HG03558 (cell line): ENCODE measurements at regions not wholly inside any gene's neighbourhood (a gene's known extent, or its start where the extent isn't known, plus 50 kb on each side); places are given as distances from the start of the nearest gene placed in this dataset.

Experiments used
- ATAC-seq: cut with Tn5 transposase; IDR thresholded peaks from one replicate; pipeline ENCODE4 v1.9.1; 2021; ENCODE audit warnings: moderate number of reproducible peaks; ENCODE audit not compliant: unreplicated experiment; ENCODE audit errors: extremely low read depth

DNA sequence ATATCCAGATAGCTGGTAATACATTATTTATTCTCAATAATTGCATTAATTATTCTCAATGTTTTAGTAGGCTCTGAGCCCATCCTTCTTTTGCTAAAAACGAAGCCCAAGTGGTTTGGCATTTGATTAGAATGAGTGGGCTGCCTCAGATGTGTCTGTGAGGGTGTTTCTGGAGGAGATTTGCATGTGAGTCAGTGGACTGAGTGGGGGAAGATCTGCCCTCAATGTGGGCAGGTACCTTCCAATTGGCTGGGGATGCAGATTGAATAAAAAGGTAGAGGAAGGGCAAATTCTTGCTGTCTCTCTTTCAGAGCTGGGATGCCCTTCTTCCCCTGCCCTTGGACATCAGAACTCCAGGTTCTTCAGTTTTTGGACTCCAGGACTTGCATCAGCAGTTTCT, 290.6 kb upstream of the SMIM30 start:
- ATAC-seq: no peak

DNA sequence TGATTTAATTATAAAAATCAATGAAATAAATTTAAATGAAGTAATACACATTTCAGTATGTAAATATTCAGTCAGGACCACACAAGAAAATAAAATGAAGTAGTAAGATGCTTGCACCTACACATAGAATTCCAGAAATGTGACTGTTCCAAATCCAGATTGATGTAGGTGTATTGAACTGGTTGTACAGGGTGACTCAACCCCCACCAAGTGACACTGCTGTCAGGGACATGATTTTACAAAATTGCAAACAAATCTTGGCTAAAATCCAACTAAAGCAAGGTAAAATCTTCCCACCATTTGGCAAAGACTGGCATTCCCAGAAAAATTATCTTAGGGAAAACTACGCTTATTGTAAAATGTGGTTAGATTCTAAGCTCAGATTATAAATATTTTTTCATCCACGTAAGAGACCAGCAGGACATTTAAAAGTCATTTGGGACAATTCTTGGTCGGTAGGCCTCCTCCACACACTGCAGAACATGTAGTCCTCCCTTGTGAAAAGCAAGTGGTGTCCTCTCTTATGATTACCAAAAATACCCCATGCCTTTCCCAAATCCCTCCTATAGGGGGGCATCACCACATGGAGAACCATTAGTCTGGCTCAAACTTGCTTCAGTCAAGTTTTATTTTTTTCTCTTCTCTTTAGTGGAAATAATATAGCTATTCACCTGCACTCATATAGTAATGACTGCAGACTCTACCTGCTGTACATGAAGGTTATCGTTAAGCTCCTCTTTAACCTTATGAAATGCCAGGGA, 287.1 kb upstream of the SMIM30 start:
- no peak for ATAC-seq

DNA sequence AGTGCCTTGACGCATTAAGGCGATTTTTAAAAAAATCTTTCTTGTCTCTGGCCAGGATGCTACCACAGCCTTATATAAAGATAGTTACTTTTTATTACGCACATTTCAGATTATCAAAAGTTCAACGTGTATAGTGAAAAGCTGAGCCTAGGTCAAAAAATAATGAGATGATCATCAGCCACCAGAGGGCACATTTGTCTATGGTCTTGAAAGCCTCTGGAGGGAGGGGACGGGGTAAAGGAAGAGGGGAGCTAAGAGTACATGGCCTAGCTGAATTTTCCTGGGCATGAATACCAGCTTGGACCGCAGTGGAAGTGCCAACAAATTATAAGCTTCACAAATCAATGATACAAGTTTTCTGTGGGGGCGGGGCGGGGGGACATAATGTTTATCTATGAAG, 285.9 kb upstream of the SMIM30 start:
- no peak for ATAC-seq

DNA sequence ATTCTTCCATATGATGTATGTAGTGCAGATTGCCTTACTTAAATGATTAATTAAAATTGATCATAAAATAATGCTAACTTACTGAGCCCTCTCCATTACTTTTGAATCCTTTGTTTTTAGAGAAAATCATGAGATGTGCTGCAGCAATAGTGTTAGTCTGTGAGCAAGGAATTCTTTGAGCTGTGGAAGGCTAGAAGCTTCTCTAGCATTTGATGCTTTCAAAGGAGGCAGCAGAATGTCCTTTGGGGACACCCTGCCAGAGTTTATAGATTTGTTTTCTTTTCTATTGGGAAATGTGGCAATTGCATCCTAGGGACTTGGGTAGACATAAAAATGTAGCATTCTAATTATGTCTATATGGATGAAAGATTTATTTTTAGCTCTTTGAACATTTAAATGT, 284.1 kb upstream of the SMIM30 start:
- no peak for ATAC-seq

DNA sequence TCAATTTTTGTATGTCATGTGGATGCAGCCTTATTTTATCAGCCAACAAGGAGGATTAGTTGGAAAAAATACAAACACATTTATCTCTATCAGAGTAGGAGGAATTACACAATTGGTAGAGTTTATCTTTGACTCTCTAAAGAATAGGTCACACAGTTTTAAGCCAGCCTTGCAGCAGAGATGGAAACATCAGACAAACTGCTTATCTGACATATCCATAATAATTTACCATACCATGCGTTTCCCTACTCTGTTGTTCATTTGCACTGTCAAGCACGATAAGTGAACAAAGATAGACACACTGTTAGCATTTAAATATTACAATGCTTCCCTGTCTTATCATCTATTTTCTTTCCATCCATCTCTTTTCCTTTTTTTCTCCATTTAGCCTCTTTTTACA, 283.7 kb upstream of the SMIM30 start:
- ATAC-seq: no peak

DNA sequence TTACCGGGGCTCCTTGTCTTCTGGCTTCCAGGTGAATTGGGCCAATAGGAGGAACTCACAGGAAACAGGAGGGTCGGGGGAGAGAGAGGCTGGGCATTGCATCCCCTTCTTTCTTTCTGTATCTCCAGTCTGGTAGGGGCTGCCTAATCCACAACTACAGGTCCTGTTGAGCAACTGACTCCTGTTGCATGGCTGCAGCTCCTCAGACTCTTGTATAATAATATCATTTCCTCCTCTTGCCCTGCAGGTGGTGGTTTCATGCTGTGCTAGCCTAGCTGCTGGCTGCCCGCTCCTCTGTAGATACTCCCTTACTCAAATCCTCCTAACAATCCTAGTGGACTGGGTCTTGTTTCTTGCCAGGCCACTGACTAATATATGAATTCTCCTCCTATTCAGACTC, 276.5 kb upstream of the SMIM30 start:
- no peak for ATAC-seq

DNA sequence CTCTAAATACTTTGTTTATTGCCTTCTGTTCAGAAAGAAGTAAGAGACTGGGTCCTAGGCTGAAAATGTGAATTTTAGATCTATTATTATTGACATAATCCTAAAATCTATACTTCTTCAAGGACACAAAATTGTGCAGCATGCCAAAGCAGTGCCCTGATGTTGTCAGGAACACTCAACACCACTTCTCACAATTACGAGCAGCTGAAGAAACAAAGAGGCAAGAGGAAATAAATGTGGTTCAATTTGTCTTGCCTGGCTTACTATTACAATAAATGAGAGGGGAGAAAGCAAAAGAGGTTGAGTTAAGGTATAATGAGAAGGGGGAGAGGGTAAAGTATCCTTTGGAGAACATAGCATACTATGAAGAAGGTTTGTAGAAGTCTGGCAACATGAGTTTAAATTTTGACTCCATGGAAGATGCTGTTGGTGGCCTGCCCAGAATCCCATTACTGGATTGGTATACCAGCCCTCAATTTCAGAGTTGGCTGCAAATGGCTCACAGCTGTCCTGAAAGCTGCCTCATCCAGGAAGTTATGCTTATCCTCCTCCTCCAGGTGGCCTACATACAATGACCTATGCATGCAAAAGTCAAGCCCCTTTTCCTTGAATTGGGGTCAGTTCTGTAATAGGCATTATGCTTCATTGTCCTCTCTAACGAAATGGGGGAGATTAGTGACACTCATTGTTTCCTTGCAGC, 274.6 kb upstream of the SMIM30 start:
- no peak for ATAC-seq

DNA sequence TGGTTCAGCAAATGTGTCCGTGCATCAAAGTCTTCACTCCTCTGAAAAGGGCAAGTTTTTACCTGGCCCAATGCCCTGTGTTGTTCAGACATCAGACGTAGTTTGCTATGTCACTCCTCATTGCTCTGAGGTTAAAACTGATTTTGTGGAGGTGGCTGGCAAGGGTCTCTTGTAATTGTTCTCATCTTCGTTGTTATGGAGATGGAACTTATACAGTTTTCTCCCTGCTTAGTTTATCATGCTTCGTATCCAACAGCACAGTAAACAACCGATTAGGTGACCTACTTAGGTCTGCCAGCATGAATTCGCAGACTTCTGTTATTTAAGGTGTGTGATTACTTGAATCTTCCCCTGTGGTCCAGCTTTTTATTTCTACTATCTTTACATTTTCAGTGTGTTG, 274.1 kb upstream of the SMIM30 start:
- no peak for ATAC-seq

DNA sequence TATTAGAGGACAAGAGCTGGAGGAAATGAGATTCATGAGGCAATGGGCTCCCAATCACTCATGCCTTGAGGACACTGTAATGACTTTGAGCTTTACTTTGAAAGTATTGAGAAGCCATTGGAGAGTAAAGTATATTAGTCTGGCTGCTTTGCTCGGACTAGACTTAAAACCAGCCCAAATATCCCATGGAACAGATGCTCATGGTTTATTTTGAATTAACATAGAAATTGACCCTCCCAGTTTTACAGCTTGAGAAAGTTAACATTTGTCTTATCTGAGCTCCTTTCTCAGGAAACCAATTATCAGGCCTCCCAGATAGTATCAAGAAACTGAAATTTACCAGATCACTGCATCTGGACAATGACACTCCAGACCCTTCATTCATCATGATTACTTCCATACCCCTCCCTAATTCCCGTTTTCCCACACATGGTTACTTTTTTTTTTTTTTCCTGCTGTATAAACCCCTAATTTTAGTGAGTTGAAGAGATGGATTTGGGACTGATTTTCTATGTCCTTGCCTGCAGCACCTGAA, 270.8 kb upstream of the SMIM30 start:
- no peak for ATAC-seq

DNA sequence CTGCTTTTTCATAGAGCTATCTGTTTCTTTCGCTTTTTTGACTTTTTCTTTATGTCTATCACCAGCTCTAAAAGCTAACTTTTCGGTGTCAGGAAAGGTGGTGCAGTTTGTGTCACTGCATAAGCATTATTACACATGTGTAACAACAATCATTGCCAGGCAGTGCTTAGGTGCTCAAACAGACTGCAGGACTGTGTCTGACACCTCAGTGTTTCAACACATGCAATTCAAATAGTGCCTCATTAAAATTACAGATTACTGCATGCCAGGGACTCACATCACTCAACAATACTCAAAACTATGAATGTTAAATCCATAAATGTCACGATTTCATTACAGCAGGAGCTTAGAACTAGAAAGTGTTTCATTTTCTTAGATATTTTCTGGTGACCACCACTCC, 265.3 kb upstream of the SMIM30 start:
- no peak for ATAC-seq

DNA sequence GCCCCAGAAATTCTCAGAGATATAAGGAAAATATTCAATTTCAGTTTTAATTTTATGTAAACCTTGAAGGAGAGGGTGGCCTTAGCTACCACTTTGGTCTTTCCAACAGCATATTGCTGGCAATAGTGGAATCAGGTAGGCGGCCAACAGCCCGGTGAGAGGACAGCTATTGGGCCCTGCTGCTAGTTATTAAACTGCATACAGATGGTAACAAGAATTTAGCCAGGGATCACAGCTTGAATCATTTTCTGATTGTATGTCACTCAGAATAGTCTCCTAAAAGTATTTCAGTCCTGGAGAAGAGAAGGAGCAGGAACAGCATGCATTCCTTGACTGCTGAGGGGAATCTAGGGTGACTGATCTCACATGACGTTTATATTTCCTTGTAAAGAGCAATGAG, 261.4 kb upstream of the SMIM30 start:
- ATAC-seq: no peak

DNA sequence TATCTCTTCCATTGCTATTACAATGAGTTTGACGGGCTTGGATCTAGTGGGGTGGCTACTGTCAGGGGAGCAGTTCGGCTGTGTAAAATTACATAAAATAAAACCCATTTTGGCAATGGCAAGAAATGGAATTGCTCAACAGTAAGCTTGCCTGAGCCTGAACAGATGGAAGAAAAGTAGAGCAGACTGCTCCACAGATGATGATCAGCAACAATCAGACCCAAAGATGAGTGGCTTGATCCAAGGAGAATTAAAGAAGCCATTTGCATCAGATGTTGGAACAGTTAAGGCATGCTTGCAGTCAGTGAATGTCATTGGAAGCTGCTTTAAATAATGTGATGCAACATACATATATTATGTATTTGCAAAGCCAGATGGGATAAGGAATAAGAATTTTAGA, 256.6 kb upstream of the SMIM30 start:
- no peak for ATAC-seq

DNA sequence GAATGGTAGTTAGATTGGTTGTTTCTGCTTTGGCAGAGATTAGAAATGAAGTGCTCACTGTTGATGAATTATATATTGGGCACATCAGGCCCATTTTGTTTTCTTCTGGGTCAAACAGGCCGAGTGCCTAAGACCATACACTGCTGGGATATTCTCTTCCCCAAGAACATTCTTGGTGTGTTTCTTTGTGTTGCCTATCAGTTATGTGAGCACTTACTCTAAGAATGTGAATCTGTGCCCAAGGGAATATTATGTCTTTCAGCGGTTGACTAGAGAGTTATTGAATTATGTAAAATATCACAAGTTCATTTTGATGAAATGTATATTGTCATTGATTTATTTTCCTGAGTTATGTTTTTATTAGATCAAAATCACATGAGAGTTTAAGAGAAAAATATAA, 255.5 kb upstream of the SMIM30 start:
- ATAC-seq: no peak

DNA sequence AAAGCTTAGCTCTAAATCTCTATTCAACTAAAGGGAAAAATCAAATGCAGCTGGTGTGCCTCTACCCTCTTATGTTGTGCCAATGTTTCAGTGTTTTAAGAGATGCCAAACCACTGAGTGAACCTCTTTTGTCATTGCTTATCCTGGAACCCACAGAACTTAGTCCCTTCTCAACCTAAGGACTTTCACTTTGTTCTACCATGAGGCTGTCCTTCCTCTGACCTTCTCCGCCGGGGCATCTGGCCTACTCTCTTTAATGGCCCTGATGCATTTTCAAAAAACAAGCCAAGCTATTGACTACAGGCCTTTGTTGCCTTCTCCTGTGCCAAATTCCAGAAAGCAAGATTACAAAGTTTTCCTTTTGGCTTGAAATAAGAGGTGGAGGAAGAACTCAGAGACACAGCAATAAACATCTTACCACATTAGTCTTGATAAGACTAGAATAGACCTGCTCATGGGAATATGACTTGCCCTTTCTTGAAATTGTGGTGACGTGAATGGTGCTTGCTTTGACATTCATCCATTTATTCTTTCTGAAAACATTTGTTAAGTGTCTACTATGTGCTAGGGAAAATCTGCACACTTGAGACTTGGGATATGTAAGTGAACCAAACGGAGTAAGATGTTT, 253.2 kb upstream of the SMIM30 start:
- ATAC-seq: no peak

DNA sequence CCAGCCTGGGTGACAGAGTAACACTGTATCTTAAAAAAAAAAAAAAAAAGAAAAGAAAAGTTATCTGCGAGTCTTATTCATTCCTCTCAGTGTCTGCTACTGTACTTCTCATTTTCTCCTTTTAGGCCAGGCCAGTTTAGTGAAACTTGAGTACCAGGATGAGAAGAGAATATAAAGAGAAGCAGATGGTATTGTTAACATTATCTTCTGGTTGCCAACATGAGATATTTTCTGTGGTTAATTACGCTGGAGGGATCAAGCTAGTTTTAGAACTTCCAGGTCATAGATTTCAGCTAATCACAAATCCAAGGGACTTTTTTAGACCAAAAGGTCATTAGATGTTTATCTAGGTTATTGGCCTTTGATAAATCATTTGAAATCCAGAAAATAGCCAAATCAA, 252.6 kb upstream of the SMIM30 start:
- ATAC-seq: no peak

DNA sequence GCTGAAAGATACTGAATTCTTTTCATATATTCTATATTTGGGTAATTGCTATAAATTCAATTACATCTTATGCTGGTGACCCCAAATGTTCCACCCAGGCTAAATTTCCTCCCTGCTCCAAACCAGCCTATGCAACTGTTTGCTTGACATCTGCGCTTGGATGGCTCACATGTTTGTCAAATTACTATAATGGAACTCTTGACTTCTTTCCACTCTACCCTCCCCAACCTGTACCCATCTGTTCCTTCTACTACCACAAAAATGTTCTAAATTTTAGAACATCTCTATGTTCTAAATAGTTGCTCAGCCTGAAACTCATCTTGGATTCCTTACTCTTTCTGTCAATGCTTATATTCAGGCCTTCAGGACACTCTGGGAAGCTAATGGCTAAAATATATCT, 249.9 kb upstream of the SMIM30 start:
- no peak for ATAC-seq

DNA sequence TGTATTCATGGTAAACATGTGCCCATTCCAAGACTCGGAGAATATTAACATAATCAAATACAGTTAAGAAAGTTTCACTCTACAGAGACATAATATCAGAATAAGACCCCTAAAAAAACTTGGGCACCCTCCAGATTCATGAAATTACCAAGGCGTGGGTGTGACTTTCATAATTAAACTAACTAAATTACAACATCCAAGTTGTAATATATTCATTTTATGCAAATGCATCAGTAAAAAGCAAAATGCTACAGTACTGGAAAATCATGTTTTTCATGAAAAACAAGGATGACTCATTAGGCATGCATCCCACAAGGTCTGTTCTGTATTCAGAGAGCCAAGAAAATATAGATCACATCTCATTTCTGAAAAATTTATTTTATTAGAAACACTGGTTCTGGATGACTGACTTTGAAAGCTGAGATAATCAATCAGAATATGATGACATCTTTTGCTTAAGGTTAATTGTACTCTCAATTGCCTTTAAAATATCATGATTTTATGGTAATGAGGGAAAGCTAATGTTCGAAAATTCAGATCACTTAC, 248.8 kb upstream of the SMIM30 start:
- ATAC-seq: no peak

DNA sequence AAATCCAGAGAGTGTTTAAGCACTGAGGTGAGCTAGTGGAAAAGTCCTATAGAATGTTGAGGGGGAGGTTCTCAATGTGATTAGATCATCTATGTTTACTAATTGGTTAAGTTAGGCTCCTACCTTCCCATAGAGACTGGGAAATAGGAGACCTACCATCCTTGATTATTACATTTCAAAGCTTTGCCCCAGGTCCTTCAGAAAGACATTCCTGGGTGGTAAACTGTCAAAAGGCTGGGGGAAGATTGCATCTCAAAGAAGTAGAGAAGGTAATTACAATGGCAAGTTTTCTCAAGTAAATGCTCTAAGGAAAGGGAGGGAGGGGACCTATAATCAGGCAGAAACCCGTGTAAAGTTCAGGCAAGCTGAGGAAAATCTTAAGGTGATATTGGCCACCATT, 247.8 kb upstream of the SMIM30 start:
- no peak for ATAC-seq

DNA sequence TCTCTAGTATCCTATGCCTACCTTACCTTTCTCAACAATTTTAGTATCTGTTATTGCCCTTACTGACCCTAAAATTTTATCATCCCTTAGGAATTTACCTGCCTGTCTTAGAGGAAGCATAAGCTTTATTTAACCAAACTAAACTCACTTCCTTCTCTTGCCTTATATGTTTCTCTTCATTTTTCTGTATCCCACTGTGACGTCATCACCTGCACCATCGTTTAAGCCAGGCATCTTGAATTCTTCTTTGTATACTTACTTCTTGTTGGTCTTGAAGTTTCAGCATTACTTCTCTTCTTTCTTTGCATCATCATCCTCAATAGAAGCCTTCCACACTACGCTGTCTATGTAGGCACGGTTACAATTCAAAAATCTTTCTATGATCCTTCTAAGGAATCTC, 231.0 kb upstream of the SMIM30 start:
- no peak for ATAC-seq

DNA sequence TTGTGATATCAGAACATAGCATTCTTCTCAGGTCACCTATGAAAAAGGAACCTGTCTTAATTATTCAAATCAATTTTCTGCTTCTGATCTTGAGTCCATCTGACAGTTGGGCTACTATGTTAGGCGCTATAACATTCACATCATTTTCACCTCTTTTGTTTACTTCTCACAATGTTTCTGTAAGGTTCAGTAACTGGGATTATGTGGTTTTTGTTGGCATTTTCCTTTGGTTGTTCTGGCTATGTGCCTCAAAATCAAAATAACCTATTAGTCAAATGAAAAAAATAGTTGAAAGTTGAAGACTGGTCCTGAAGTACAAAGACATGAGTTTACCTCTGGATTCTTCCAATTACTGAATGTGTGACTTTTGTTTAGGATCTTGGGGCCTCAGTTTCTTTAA, 221.3 kb upstream of the SMIM30 start:
- ATAC-seq: no peak

DNA sequence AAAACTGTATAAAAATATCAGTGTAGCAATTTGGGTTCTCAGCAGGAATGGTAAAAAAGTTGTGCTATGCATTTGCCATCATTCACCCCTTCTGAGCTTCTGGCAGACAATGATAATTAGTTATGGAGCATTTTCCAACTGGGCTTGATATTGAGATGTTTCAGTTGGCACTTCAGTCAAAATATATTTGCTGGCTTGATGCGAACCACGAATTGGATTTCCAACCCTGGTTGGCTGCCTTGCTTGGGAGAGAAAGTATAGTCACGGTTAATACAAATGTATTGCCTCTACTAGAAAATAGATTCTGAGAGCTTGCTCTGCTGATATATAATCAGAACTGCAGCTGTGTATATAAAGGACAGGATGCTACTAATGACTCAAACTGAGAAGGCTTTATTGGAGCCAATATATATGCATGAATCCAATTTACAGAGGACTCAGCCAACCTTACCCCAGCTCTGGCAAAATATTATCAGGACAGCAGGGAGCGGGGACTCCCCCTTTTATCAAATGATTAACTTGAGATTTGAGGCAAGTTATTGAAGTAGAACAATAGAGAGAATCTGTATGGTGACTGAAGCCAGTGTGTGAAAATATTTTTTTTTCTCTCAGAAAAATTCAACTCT, 219.8 kb upstream of the SMIM30 start:
- ATAC-seq: no peak
